ENCODE measurements at regions not wholly inside any gene's neighbourhood (a gene's known extent, or its start where the extent isn't known, plus 50 kb on each side); places are given as distances from the start of the nearest gene placed in this dataset.

DNA sequence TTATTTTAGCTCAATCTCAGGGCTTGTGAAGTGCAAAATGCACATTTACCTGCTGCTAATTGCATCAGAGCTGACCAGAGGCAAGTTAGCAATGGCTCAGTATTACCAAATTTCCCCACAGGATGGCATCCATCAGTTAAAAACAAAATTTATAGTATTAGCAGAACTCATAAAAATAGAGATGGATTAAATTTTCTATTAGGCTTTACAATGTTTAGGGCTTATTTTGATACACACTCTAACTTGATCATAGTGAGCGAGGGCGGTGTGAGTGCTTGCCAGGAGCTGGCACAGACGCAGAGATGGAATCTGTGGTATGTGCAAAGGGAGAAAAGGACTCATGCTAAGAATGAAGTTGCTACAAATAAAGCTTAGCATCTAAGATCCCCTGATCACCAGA, 241.0 kb downstream of the NSUN3 start:
- TF ChIP-seq, protein P1, sequence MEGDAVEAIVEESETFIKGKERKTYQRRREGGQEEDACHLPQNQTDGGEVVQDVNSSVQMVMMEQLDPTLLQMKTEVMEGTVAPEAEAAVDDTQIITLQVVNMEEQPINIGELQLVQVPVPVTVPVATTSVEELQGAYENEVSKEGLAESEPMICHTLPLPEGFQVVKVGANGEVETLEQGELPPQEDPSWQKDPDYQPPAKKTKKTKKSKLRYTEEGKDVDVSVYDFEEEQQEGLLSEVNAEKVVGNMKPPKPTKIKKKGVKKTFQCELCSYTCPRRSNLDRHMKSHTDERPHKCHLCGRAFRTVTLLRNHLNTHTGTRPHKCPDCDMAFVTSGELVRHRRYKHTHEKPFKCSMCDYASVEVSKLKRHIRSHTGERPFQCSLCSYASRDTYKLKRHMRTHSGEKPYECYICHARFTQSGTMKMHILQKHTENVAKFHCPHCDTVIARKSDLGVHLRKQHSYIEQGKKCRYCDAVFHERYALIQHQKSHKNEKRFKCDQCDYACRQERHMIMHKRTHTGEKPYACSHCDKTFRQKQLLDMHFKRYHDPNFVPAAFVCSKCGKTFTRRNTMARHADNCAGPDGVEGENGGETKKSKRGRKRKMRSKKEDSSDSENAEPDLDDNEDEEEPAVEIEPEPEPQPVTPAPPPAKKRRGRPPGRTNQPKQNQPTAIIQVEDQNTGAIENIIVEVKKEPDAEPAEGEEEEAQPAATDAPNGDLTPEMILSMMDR (IDR thresholded peaks at IDR 0.05; ENCODE audit: insufficient read depth, missing control alignments), result peak; percentile 32
- FAIRE-seq (no peak), DNase-seq (ENCODE audit: insufficient read length, low spot score) (no peak)

DNA sequence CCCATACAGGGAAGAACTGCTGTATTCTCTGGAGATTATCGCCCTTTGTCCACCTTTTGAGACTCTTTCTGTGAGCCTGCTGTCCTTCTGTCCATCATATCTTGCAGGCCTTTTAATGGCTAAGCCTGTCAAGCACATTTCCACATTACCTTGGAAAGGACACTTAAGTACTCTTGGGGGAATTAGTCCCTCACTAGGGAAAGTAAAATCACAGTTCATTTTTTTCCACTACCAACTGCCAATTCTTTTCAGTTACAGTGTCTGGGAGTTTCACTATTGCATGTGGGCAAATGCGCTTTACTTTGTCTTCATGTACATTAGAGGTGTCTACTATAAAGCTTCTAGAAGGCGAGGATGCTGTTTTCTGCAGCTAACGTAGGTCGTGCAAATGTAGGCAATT, 242.1 kb downstream of the NSUN3 start:
- TF ChIP-seq, protein P1 (IDR thresholded peaks at IDR 0.05; ENCODE audit: insufficient read depth, missing control alignments), result no peak
- FAIRE-seq (no peak), DNase-seq (ENCODE audit: insufficient read length, low spot score) (no peak)

DNA sequence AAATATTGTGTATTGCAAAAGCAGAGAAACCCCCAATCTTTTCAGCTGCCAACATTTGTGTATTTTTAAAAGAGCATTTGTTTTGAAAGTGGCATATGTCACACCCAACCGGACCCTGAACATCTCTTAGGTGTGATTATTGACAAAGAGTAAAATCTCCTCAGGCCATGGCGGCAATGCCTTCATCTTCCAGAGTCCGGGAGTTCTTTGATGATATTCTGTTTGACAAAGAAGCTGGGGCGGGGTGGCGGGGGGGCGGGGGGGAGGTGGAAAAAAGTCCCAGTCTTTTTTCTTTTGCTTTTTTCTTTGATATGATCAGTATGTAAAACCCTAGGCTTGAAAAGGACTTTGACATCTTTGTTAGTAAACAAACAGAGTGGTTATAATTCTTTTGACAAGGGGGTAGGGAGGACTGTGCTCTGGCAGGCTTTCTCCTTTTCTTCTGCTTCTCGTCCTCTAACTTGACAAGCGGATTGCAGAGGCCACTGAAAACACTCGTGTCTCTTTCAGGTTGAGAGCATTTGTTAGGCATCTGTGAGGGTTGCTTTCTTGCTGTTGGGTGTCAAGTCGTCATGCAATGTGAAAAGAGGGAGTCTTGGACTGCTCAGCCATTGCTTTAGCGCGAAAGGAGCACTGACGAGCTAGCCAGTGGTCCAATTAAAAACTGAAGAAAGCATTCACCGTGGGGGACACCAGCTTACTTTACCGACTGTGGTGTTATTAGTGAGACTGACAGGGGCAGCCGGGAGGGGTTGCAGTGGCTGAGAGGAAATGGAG, 243.2 kb downstream of the NSUN3 start:
- TF ChIP-seq, protein P1 (IDR thresholded peaks at IDR 0.05; ENCODE audit: insufficient read depth, missing control alignments), result no peak
- FAIRE-seq (no peak), DNase-seq (ENCODE audit: insufficient read length, low spot score) (no peak)

DNA sequence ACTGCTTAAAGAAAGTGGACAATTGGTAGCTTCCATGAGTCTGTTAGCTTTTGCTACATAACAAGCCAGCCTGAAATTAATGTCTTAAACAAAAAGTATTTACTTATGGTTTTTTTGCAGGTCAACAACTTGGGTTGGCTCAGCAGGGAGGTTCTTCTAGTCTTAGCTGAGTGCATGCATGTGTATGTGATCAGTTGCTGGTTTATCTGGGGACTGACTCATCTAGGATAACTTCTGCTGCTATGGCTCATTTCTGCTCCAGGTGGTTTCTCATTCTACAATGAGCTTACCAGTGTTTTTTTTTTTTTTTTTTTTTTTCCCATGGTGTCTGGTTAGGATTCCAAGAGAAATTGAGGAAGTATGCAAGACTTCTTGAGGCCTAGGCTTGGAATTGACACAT, 244.7 kb downstream of the NSUN3 start:
- no peak for FAIRE-seq
- no peak for DNase-seq (ENCODE audit: insufficient read length, low spot score)
- TF ChIP-seq, protein P1 (IDR thresholded peaks at IDR 0.05; ENCODE audit: insufficient read depth, missing control alignments), result no peak

DNA sequence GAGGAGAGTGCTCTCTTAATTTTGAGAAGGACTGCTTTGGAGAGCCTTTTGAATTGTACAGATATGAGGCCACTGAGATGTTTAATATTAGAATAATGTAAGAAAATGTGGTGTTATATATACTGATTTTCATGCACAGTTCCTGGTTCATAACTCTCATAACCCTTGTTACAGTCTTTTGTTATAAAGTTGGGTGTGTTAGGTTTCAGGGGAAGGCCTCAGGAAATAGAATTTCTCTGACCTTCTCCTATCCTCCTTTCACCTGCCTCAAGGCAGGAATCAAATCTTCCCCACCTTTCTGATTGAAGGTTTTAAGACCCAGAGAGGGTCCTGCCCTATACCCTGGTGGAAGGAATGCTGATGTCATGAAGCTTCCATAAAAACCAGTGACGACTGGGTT, 245.9 kb downstream of the NSUN3 start:
- no peak for DNase-seq (ENCODE audit: insufficient read length, low spot score)
- no peak for FAIRE-seq
- TF ChIP-seq, protein P1 (IDR thresholded peaks at IDR 0.05; ENCODE audit: insufficient read depth, missing control alignments), result no peak

DNA sequence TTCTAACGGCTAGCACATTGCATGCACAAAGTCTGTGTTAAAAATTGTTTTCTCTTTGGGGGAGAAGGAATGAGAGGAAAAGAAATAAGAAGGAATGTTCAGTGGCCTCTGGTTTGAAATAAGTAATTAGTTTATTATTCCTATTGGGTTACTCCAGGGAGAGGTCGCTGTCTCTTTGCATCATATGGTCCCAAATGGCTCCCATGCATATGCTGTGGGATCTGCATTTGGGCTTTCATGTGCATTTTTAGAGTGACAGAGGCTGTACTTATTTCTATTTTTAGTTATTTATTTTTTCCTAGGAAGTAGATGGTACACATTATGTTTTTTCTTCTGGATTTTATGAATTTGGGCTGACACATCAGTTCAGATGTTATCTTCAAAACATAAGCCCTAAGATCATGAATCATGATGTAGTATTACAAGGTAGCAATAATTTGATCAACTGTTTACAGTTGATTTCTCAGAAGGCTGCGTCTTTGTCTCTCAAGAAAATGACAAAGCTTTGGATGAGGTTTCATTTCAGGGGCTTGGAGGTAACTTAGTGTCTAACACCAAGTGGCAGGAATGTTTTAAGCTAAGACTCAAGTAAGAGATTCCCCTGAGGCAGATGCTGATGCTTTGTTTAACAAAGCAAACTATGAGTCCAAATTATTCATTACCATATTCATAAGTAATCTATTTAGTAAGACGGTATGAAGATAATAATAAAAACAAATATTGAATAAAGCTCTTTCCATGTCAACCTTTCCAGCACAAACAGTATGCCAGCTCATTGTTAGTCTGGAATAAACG, 247.7 kb downstream of the NSUN3 start:
- TF ChIP-seq, protein P1 (IDR thresholded peaks at IDR 0.05; ENCODE audit: insufficient read depth, missing control alignments), result no peak
- DNase-seq (ENCODE audit: insufficient read length, low spot score) (no peak), FAIRE-seq (no peak)

DNA sequence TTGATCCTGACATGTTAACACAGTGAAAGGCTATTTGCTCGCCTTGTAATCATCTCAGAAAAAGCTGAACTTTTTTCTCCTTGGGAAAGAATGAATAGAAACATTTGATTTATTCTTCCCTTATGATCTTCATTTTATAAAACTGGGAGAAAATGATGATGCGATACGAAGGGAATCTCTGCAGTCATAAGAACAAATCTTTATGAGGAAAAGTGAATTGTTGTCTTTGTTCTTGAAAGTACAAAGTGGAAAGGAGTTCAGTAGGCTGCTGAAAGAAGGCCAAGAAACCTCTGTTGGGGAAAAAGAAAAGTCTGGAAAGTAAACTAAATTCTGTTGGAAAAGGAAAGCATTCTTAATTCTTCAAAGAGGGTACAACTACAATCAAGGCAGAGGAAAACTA, 248.8 kb downstream of the NSUN3 start:
- FAIRE-seq (no peak), DNase-seq (ENCODE audit: insufficient read length, low spot score) (no peak)
- TF ChIP-seq, protein P1 (IDR thresholded peaks at IDR 0.05; ENCODE audit: insufficient read depth, missing control alignments), result no peak
